ENCODE measurements at regions not wholly inside any gene's neighbourhood (a gene's known extent, or its start where the extent isn't known, plus 50 kb on each side); places are given as distances from the start of the nearest gene placed in this dataset.
"Not testable (repeated sequence)": the region's sequence is repeated elsewhere in the genome, so short reads cannot be mapped to it uniquely, and the experiment has no call there.

DNA sequence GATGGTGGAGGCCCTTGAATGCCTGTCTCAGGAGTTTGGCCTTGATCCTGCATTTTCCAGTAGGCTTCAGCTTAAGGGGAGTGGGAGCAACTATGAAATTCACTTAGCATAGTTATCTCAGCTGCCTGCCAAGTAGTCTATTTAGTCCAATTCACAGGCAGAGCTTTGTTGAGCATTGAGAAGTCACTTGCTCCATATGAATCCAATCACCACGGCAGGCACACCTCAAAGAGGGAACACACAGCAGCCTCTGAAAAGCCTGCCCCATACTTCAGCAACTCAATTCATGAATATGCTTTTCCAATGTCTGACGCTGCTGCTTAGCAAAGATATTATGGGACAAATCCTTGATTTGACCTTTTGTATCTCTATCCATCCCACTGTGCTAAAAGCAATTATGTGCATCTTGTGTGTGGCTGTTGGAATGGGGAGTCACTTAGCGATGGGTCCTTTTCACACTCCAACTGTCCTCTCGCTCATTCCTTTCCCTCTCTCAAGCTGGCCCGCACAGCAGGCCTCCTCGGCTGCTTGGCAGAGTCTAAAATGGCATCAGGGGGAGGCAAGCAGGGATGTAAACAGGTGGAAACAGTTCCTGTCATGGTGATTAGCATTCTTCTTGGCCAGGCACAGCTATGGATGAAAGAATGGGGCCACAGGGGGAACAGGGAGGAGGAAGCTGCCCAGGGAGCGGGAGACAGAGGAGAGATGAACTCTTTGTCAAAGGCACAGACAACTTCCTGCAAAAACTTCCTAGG, 56.0 kb upstream of the LRPPRC start:
- no peak for DNase-seq (ENCODE audit: low read depth in 2 of 2)

DNA sequence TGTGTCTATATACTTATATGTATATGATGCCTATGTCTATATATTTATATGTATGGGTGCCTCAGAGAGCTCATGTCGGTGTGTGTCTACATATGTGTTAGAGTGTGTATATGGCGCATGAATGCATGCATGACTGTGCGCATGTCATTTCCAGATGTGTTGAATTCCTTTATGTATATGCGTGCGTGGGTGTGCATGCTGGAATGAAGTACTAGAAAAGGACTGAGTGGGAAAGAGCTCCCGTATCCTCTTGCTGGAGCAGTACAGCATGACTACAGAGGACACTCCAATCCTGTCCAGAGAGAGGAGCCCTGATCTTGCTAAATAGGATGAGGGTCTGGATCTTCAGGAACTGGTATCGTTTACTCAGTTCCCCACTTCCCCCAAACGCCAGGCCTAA, 56.8 kb upstream of the LRPPRC start:
- DNase-seq (ENCODE audit: low read depth in 2 of 2) = no peak

DNA sequence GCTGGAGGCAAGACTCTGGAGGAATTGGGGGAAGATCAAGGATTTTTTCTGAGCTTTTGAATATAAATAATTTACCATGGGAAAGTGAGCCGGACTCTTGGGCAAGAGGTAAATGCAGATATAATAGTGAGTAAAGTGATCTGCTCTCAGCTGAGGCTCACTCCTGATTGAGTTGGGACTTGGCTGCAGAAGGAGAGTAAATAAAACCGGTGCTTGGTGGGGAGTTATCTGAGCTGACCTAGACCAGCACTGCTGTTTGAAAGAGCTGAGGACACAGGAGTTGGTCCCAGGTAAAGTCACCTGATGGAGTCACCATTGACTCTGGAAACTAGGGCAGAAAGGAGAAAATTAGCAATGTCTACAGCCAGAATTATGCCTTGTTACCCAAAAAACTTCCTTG, 57.3 kb upstream of the LRPPRC start:
- DNase-seq (ENCODE audit: low read depth in 2 of 2) = no peak

DNA sequence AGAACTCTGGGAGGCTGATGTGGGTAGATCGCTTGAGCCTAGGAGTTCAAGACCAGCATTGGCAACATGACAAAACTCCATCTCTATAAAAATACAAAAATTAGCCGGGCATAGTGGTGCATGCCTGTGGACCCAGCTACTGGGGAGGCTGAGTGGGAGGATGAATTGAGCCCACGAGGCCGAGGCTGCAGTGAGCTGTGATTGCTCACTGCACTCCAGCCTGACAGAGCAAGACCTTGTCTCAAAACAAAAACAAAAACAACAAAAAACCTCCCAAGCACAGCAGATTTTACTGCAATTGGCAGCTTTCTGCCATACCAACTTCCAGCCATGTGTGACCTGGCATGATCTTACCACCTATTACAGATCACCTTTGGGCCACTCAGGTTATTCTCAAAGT, 57.7 kb upstream of the LRPPRC start:
- DNase-seq (ENCODE audit: low read depth in 2 of 2) = no peak

DNA sequence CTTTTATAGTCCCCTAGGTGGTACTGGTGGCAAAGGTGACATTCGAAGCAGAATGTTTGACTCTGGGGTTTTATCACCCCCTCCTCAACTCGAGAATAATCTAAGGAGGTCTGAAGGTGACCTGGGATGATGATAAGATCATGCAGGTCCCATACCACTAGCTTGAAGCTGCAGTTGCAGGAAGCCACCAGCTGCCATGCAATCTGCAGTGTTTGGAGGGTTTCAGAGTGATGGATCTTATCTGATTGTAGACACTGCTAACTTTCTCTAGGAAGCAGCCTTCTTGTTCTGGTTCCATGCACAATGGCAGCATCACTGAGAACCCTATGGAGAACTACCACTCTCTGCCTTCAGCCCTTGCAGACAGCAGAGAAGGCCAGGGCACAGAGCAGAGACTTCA, 59.4 kb upstream of the LRPPRC start:
- DNase-seq (ENCODE audit: low read depth in 2 of 2) = no peak

DNA sequence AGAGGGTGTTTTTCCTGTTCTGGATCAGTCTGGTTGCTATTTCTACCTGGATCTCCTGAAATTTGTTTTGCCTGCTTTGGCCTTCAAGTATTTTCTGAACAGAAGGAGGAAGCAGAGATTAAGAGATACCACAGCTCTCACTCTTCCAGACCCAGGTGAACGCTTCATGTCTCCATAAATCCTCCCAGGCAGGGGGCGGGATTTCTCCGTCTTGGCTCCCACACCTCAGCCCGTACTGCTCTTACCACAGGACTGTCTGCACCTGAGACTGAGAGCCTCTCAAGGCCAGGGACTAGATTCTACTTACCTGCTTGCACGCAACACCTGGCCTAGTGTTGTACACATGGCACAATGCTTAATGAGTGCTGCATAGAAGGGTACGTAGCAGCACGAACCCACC, 59.9 kb upstream of the LRPPRC start:
- no peak for DNase-seq (ENCODE audit: low read depth in 2 of 2)

DNA sequence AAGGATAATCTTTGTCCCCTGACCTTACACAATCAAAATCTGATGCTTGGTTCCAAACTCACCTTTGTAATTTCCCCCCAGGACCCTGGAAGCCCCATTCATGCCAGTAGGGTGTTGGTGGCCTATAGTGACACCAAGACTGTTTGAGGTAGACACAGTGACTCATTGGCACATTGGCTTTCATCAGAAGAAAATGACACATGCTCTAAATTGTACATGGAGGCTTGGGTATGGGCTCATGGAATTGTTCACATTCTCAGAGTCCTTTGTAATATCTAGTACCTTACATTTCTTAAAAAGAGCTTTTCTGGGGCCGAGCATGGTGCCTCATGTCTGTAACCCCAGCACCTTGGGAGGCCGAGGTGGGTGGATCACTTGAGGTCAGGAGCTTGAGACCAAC, 61.2 kb upstream of the LRPPRC start:
- no peak for DNase-seq (ENCODE audit: low read depth in 2 of 2)

DNA sequence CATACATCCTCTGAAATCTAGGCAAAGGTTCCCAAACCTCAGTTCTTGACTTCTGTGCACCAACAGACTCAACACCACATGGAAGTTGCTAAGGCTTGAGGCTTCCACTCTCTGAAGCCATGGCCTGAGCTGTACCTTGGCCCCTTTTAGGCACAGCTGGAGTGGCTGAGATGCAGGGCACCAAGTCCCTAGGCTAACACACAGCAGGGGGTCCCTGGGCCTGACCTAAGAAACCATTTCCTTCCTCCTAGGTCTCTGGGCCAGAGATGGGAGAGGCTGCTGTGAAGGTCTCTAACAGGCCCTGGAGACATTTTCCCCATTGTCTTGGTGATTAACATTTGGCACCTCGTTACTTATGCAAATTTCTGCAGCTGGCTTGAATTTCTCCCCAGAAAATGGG, 64.5 kb upstream of the LRPPRC start:
- not testable (repeated sequence) for DNase-seq (ENCODE audit: low read depth in 2 of 2)

DNA sequence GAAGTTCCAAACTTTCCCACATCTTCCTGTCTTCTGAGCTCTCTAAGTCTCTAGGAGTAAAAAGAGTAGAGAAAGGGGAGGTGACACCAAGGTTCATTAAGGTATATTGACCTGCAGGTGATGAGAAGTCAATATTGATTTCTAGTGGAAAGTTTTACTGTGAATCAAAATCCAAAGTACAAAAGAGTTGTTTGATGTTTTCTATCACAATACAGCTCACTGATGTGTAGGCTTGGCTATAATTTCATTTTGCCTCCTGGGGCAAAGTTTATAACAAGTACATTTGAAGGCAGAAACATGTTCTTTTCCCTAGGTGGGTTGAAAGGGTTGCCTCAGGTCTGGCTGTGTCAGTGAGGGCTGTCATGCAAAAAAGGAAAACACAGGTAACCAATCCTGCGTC, 65.2 kb upstream of the LRPPRC start:
- no peak for DNase-seq (ENCODE audit: low read depth in 2 of 2)

DNA sequence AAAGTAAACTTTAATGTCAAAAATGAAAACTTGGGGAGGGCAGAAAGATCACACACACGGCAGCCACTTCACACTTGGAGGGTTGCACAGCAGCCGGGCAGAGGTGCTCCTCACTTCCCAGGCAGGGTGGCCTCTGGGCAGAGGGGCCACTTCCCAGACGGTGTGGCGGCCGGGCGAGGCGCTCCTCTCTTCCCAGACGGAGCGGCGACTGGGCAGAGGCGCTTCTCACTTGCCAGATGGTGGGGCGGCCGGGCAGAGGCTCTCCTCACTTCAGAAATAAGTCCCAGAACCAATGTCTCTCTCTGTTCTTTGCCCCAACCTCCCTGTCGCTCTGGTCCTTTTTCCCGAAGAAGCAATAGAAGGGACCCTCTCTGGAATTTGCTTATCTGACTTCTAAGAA, 65.7 kb upstream of the LRPPRC start:
- DNase-seq (ENCODE audit: low read depth in 2 of 2) = no peak

DNA sequence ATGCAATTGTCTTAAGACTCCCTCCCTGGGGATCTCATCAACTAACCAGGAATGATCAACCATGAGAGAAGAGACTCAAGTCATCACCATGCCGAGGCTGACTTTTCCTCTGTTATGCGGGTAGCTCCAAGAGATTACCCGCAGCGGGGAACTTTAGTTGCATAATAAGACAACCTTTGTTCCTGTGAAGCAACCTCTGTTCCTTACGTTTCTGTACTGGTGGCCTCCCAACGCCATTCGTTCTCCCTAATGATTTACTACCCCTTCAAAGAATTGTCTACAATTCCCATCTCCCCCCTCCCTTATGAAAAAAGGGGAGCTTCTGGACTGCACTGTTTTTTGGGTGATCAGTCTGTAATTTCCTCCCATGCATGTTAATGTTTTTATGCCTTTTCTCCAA, 66.1 kb upstream of the LRPPRC start:
- no peak for DNase-seq (ENCODE audit: low read depth in 2 of 2)

DNA sequence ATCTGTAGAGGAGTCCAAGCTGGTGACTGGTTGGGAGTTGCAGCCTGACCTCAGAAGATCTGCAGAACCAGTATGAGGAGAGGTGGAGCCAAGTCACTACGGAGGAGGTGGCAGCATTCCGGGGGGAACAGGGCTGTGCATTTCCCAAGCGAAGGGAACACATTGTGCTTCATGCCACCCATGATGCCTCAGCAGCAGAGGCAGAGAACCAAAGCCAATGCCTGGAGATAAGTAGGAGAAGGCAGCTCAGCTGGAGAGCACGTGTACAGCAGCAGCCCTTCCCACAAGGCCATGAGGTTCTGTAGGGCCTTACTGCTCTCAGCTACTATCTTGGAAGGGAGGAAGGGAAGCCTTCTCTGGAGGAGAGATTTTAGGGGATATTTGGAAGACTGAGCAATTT, 67.2 kb upstream of the LRPPRC start:
- no peak for DNase-seq (ENCODE audit: low read depth in 2 of 2)

DNA sequence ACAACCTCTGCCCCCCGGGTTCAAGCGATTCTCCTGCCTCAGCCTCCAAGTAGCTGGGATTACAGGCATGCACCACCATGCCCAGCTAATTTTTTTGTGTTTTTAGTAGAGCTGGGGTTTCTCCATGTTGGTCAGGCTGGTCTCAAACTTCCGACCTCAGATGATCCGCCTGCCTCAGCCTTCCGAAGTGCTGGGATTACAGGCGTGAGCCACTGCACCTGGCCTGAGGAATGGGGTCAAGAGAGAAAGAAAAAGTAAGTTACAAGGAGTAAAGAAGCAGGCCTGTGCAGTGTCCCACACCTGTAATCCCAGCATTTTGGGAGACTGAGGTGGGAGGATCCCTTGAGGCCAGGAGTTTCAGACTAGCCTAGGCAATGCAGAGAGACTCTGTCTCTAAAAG, 68.5 kb upstream of the LRPPRC start:
- DNase-seq (ENCODE audit: low read depth in 2 of 2) = not testable (repeated sequence)

DNA sequence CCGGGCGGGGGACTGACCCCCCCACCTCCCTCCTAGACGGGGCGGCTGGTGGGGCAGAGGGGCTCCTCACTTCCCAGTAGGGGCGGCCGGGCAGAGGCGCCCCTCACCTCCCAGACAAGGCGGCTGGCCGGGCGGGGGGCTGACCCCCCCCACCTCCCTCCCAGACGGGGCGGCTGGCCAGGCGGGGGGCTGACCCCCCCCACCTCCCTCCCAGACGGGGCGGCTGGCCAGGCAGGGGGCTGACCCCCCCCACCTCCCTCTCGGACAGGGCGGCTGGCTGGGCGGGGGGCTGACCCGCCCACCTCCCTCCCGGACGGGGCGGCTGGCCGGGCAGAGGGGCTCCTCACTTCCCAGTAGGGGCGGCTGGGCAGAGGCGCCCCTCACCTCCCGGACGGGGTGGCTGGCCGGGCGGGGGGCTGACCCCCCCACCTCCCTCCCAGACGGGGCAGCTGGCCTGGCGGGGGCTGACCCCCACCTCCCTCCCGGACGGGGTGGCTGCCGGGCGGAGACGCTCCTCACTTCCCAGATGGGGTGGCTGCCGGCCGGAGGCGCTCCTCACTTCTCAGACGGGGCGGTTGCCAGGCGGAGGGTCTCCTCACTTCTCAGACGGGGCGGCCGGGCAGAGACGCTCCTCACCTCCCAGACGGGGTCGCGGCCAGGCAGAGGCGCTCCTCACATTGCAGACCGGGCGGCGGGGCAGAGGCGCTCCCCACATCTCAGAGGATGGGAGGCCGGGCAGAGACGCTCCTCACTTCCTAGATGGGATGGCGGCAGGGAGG, 71.4 kb upstream of the LRPPRC start:
- not testable (repeated sequence) for DNase-seq (ENCODE audit: low read depth in 2 of 2)

DNA sequence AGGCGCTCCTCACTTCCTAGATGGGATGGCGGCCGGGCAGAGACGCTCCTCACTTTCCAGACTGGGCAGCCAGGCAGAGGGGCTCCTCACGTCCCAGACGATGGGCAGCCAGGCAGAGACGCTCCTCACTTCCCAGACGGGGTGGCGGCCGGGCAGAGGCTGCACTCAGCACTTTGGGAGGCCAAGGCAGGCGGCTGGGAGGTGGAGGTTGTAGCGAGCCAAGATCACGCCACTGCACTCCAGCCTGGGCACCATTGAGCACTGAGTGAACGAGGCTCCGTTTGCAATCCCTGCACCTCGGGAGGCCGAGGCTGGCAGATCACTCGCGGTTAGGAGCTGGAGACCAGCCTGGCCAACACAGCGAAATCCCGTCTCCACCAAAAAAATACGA, 72.0 kb upstream of the LRPPRC start:
- not testable (repeated sequence) for DNase-seq (ENCODE audit: low read depth in 2 of 2)

DNA sequence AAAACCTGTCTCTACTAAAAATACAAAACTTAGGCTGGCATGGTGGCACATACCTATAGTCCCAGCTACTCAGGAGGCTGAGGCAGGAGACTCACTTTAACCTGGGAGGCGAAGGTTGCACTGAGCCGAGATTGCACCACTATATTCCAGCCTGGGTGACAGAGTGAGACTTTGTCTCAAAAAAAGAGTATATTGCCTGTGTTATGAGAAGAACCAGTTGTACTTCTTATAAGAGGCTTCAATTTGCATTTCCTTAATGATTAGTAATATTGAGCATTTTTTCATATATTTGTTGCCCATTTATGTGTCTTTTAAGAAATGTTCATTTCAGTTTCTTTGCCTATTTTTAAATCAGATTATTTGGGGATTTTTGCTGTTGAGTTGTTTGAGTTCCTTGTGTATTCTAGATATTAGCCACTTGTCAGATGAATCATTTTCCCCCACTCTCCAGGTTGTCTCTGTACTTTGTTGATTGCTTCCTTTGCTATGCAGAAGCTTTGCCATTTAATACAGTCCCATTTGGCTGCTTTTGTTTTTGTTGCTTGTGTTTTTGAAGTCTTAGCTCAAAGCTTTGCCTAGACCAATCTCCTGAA, 75.8 kb upstream of the LRPPRC start:
- no peak for DNase-seq (ENCODE audit: low read depth in 2 of 2)

DNA sequence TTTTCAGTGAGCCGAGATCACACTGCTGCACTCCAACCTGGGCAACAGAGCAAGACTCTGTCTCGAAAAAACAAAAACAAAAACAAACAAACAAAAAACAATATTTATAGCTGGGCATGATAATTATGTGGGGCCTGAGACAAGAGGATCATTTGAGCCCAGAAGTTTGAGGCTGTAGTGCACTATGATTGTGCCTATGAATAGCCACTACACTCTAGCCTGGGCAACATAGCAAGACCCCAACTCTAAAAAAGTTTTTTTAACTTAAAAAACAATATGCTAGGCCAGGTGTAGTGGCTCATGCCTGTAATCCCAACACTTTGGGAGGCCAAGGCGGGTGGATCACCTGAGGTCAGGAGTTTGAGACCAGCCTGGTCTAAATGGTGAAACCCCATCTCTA, 77.9 kb upstream of the LRPPRC start:
- not testable (repeated sequence) for DNase-seq (ENCODE audit: low read depth in 2 of 2)

DNA sequence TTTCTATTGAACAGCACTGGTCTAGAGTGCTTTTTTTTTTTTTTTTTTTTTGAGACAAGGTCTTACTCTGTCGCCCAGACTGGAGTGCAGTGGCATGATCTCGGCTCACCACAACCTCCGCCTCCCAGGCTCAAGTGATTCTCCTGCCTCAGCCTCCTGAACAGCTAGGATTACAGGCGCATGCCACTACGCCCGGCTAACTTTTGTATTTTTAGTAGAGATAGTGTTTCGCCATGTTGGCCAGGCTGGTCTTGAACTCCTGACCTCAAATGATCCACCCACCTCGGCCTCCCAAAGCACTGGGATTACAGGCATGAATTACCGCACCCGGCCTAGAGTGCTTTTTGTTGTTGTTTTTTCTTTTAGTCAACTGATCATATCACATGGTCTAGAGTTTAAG, 79.0 kb upstream of the LRPPRC start:
- DNase-seq (ENCODE audit: low read depth in 2 of 2) = not testable (repeated sequence)

DNA sequence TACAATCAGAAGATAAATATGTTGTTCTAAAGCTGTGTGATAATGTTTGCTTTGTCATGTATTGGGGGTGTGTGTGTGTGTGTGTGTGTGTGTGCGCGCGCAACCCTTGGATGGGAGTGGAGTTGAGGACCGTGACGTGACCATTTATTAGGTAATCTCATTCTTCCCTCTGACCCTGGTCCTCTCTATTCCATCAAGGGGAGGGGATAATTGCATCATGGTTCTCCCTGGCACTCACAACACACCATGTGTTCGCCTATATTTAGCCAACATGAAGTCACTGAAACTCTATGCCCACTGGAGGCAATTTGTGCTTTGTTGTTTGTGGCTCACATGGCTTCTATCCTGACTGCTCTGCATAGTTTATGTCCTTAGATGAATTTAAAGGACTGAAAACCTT, 79.8 kb upstream of the LRPPRC start:
- no peak for DNase-seq (ENCODE audit: low read depth in 2 of 2)

DNA sequence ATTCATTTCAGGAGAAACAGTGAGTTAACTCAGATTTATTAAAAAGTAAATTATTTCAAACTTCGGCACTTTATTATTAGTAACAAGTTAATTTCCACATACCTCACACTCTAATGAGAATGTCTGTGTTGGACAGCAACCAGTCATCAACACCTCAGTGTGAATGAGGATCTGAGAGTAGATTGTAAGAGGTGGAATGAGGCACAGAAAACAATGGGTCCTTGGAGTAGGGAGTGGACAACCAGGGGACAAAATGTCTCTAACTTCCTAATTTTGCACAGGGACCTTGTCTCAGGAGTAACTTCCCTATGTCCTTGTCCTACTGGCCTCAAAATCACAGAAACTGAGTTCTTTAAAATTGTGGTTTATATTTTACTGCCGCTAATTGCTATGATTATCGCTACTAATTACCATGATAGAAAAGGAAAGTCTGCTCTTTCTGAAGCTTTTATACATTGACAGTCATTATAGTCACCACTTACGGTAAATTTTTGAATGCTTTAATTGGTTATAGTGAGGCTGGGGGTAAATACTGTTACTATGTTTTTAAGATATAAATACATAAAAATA, 82.2 kb upstream of the LRPPRC start:
- no peak for DNase-seq (ENCODE audit: low read depth in 2 of 2)

DNA sequence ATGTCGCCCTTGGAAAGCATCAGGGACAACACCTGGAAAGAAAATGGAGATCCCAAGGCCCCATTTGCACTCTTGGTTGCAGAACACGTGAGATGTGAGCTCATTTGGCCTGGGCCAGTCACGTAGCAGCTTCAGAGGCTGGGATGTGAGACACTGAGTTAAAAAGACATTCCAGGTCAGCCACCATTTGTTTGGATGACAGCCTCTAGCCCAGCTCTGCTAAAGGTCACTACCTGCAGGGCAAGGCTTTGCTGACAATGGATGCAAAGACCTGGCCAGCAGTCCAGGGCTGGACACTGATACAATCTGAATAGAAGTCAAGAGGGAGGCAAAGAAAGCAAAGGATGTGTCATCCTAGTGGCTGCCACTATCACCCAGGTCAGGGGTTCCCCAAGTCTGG, 83.9 kb upstream of the LRPPRC start:
- DNase-seq (ENCODE audit: low read depth in 2 of 2) = no peak

DNA sequence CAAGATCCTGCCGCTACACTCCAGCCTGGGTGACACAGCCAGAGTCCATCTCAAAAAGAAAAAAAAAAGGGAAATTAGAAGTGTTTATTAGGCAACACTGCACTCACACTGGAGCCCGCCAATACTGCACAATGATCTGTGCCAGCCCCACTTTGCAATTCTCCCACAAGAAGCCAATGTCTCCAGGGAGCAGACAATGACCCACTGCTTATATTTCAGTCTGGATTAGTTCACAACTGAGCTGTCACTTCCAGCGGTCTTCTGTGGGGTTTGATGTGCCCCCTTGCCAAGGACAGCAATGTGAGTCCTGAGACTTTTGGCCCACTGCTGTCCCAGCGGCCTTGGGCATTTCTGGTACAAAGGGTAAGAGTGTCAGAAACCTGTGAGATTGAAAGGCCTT, 85.6 kb upstream of the PPM1B start:
- no peak for DNase-seq (ENCODE audit: low read depth in 2 of 2)

DNA sequence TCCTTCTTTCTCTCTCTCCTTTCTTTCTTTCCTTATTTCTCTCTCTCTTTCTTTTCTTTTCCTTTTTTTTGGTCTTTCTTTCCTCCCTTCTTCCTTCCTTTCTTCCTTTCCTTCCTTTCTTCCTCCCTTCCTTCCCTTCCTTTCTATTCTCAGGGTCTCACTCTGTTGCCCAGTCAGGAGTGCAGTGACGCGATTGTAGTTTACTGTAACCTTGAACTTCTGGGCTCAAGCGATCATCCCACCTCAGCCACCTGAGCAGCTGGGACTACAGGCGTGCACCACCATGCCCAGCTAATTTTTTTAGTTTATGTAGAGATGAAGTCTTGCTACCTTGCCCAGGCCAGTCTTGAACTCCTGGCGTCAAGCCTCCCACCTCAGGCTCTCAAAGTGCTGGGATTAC, 83.8 kb upstream of the PPM1B start:
- no peak for DNase-seq (ENCODE audit: low read depth in 2 of 2)
